ENCODE measurements at regions not wholly inside any gene's neighbourhood (a gene's known extent, or its start where the extent isn't known, plus 50 kb on each side); places are given as distances from the start of the nearest gene placed in this dataset.

DNA sequence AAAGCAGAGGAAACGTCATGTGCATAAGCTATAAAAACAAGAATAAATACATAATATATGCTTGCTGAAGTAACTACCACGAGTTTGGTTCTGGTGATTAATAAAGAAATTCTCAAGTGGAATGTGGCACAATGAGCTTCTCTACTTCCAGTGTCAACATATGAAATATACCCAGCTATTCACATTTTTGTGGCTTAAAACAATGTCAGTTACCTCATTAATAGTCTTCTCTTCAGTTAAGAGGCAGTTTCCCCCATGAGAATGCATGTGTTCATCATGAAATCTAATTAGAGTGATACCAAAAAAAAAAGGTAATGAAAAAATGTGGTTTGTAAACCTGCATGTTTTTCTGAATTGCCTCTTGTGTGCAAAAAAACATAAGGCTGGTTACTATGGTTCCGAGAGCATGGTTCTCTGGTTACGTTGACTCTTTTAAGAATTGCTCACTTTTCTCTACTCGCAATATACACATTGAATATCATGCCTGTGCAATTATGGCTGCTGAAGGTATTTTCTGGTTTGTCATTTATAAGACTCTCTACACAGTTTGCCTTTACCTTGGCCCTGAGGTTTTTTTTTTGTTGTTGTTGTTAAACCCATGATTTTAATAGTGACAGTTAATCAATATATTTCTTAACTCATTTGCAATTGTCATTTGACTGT is 108.2 kb downstream of the PCDH7 start (continued):
- TF ChIP-seq YY1 (IDR thresholded peaks at IDR 0.05; ENCODE audit: extremely low read depth, insufficient replicate concordance, low read depth, low read length): no peak
- TF ChIP-seq, protein P1, sequence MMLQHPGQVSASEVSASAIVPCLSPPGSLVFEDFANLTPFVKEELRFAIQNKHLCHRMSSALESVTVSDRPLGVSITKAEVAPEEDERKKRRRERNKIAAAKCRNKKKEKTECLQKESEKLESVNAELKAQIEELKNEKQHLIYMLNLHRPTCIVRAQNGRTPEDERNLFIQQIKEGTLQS (IDR thresholded peaks at IDR 0.05): no peak

DNA sequence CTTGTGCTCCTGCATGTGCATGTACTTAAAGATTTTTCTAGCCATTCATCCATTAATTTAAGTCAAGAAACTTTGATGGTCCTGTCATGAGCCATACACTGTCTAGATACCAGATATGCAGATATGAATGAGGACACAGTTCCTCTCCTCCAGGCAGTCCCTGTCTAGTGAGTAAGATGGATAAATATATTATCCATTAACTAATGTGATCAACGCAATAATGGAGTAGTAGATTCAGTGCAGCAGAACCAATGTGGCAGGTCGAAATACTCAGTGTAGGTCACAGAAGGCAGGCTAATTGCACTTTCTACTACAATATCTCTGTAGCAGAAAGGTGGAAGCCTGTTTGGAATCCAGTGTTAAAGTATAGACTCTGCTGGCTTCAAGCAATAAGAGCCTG is 112.5 kb downstream of the PCDH7 start:
- ChIA-PET POLR2A (no interaction called here), RAD21 (ENCODE audit: low non-redundant PET in 1 of 2, low total read pairs in 2 of 2, uncharacterized antibody in 2 of 2, unreplicated experiment in 2 of 2) (no interaction called here), CTCF (no interaction called here)
- Histone ChIP-seq H3K4me2 (ENCODE audit: low read length) (peak overlapping the region; percentile 24), H3K27ac (ENCODE audit: low read depth, low read length) (peak overlapping the region; percentile 100), H3K9me2 (ENCODE audit: insufficient read depth) (no peaks in the 10 kb centered on the region), H3K4me1 (ENCODE audit: control insufficient read depth in 1 of 2, insufficient read depth in 2 of 2, low read length in 2 of 2) (peaks cover 72 to 99% of the 10 kb centered on the region in 2 experiments), H3K4me3 (replicated peaks in 1 of 2; ENCODE audit: low read depth in 1 of 2, low read length in 2 of 2) (no peak overlapping the region), H2AFZ (ENCODE audit: low read depth, low read length, poor library complexity, severe bottlenecking) (no peak overlapping the region), H3K9ac (ENCODE audit: low read length) (peak overlapping the region; percentile 63), H4K20me1 (ENCODE audit: insufficient read depth) (no peaks in the 10 kb centered on the region), H3K27me3 (ENCODE audit: insufficient read depth, low read length) (no peaks in the 10 kb centered on the region), H3K36me3 (ENCODE audit: control insufficient read depth in 1 of 2, insufficient read depth in 2 of 2, low read length in 2 of 2) (no peaks in the 10 kb centered on the region), H3K9me3 (ENCODE audit: control insufficient read depth in 1 of 2, insufficient read depth in 1 of 2, low read depth in 1 of 2, low read length in 2 of 2) (no peaks in the 10 kb centered on the region), H3K79me2 (ENCODE audit: insufficient read depth, low read length) (peaks cover 100% of the 10 kb centered on the region)
- no peak for DNase-seq (ENCODE audit: low read depth, low spot score)
- no peak for ATAC-seq
- BruUV-seq (replicated peaks): no TSS peak
- TF ChIP-seq ELF1 (IDR thresholded peaks at IDR 0.05; ENCODE audit: borderline replicate concordance, low read depth) (no peak), CBX3 (IDR thresholded peaks at IDR 0.05; ENCODE audit: low read depth) (no peak), CEBPB (IDR thresholded peaks at IDR 0.05; ENCODE audit: low read depth) (no peak), POLR2AphosphoS5 (IDR thresholded peaks at IDR 0.05; ENCODE audit: low read depth, low read length) (no peak), EZH2 (IDR thresholded peaks at IDR 0.05) (no peak), YY1 (IDR thresholded peaks at IDR 0.05; ENCODE audit: extremely low read depth, insufficient replicate concordance, low read depth, low read length) (no peak), SRF (IDR thresholded peaks at IDR 0.05; ENCODE audit: low read depth) (no peak), EGR1 (IDR thresholded peaks at IDR 0.05; ENCODE audit: low read depth) (no peak), ZFX (IDR thresholded peaks at IDR 0.05) (no peak), FOSL1 (IDR thresholded peaks at IDR 0.05; ENCODE audit: low read depth) (no peak), JUND (IDR thresholded peaks at IDR 0.05) (no peak)
- TF ChIP-seq, protein P2, sequence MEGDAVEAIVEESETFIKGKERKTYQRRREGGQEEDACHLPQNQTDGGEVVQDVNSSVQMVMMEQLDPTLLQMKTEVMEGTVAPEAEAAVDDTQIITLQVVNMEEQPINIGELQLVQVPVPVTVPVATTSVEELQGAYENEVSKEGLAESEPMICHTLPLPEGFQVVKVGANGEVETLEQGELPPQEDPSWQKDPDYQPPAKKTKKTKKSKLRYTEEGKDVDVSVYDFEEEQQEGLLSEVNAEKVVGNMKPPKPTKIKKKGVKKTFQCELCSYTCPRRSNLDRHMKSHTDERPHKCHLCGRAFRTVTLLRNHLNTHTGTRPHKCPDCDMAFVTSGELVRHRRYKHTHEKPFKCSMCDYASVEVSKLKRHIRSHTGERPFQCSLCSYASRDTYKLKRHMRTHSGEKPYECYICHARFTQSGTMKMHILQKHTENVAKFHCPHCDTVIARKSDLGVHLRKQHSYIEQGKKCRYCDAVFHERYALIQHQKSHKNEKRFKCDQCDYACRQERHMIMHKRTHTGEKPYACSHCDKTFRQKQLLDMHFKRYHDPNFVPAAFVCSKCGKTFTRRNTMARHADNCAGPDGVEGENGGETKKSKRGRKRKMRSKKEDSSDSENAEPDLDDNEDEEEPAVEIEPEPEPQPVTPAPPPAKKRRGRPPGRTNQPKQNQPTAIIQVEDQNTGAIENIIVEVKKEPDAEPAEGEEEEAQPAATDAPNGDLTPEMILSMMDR (IDR thresholded peaks at IDR 0.05 in 2 of 3, conservative IDR thresholded peaks at IDR 0.05 in 1 of 3; ENCODE audit: borderline replicate concordance in 1 of 3, insufficient read depth in 1 of 3, low read depth in 2 of 3, low read length in 2 of 3): no peak
- TF ChIP-seq, protein P1 (IDR thresholded peaks at IDR 0.05): no peak
- TF ChIP-seq, protein P3, sequence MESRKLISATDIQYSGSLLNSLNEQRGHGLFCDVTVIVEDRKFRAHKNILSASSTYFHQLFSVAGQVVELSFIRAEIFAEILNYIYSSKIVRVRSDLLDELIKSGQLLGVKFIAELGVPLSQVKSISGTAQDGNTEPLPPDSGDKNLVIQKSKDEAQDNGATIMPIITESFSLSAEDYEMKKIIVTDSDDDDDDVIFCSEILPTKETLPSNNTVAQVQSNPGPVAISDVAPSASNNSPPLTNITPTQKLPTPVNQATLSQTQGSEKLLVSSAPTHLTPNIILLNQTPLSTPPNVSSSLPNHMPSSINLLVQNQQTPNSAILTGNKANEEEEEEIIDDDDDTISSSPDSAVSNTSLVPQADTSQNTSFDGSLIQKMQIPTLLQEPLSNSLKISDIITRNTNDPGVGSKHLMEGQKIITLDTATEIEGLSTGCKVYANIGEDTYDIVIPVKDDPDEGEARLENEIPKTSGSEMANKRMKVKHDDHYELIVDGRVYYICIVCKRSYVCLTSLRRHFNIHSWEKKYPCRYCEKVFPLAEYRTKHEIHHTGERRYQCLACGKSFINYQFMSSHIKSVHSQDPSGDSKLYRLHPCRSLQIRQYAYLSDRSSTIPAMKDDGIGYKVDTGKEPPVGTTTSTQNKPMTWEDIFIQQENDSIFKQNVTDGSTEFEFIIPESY (IDR thresholded peaks at IDR 0.05; ENCODE audit: extremely low read depth, insufficient replicate concordance, low read length): no peak
- intact Hi-C loops (cut with micrococcal nuclease): no loop called here

Data from HCT116 (cell line).